ENCODE measurements at regions not wholly inside any gene's neighbourhood (a gene's known extent, or its start where the extent isn't known, plus 50 kb on each side); places are given as distances from the start of the nearest gene placed in this dataset.

DNA sequence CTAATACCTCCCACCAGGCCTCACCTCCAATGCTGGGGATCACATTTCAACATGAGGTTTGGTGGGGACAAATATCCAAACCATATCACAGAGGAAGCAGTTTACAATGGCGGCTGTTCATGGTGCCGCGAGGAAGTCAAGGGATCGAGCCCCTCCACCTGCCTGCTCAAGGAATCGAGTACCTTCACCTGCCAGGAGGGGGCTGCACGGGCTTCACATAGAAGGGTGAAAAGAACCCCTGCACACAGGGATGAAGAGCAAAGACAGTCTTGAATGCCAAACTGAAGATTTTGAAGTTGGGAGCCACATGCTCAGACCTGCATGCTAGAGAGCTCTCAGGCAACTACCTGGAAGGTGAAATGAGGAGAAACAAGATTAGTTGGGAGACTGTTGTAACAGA lies 110.3 kb downstream of the KCNF1 start:
- intact Hi-C loops (cut with DNase I; ENCODE audit: low total_unique reads), result no loop called here

GRCh38 chr2:11022591-11023273 lies 111.0 kb downstream of the KCNF1 start:
- TF ChIP-seq, protein P1, sequence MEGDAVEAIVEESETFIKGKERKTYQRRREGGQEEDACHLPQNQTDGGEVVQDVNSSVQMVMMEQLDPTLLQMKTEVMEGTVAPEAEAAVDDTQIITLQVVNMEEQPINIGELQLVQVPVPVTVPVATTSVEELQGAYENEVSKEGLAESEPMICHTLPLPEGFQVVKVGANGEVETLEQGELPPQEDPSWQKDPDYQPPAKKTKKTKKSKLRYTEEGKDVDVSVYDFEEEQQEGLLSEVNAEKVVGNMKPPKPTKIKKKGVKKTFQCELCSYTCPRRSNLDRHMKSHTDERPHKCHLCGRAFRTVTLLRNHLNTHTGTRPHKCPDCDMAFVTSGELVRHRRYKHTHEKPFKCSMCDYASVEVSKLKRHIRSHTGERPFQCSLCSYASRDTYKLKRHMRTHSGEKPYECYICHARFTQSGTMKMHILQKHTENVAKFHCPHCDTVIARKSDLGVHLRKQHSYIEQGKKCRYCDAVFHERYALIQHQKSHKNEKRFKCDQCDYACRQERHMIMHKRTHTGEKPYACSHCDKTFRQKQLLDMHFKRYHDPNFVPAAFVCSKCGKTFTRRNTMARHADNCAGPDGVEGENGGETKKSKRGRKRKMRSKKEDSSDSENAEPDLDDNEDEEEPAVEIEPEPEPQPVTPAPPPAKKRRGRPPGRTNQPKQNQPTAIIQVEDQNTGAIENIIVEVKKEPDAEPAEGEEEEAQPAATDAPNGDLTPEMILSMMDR (IDR thresholded peaks at IDR 0.05), result no peak
- no peak for TF ChIP-seq POLR2A (IDR thresholded peaks at IDR 0.05)
- Histone ChIP-seq H3K27ac (no peak overlapping the region), H3K36me3 (no peaks in the 10 kb centered on the region), H3K27me3 (no peaks in the 10 kb centered on the region), H3K9me3 (no peaks in the 10 kb centered on the region), H3K4me3 (no peak overlapping the region), H3K4me1 (no peaks in the 10 kb centered on the region)
- intact Hi-C loops (cut with DNase I; ENCODE audit: low total_unique reads), result no loop called here
- no peak for DNase-seq

More for the DNA sequence above, 110.3 kb downstream of the KCNF1 start:
- Histone ChIP-seq H3K27ac (no peak overlapping the region), H3K4me3 (no peak overlapping the region), H3K9me3 (no peaks in the 10 kb centered on the region), H3K4me1 (no peaks in the 10 kb centered on the region), H3K36me3 (no peaks in the 10 kb centered on the region), H3K27me3 (no peaks in the 10 kb centered on the region)
- no peak for TF ChIP-seq POLR2A (IDR thresholded peaks at IDR 0.05)
- TF ChIP-seq, protein P1 (IDR thresholded peaks at IDR 0.05), result no peak
- no peak for DNase-seq

GRCh38 chr2:11023326-11024258 lies 111.9 kb downstream of the KCNF1 start:
- Histone ChIP-seq H3K36me3 (no peaks in the 10 kb centered on the region), H3K9me3 (no peaks in the 10 kb centered on the region), H3K27ac (no peak overlapping the region), H3K4me1 (no peaks in the 10 kb centered on the region), H3K4me3 (no peak overlapping the region), H3K27me3 (no peaks in the 10 kb centered on the region)
- intact Hi-C loops (cut with DNase I; ENCODE audit: low total_unique reads), result no loop called here
- TF ChIP-seq, protein P1 (IDR thresholded peaks at IDR 0.05), result no peak
- TF ChIP-seq POLR2A (IDR thresholded peaks at IDR 0.05), result no peak
- no peak for DNase-seq

- Histone ChIP-seq H3K36me3 (no peaks in the 10 kb centered on the region), H3K4me3 (no peak overlapping the region), H3K9me3 (no peaks in the 10 kb centered on the region), H3K27ac (no peak overlapping the region), H3K27me3 (no peaks in the 10 kb centered on the region), H3K4me1 (no peaks in the 10 kb centered on the region)
- intact Hi-C loops (cut with DNase I; ENCODE audit: low total_unique reads), result no loop called here
- TF ChIP-seq, protein P1 (IDR thresholded peaks at IDR 0.05), result no peak
- no peak for TF ChIP-seq POLR2A (IDR thresholded peaks at IDR 0.05)
- DNase-seq, result no peak
Observed at GRCh38 chr2:11024259-11024645, 112.5 kb downstream of the KCNF1 start.

GRCh38 chr2:11024687-11025086 lies 113.0 kb downstream of the KCNF1 start:
- DNase-seq, result no peak
- H3K27me3 ChIP-seq, result no peaks in the 10 kb centered on the region
- H3K27ac ChIP-seq, result no peak overlapping the region
- H3K36me3 ChIP-seq, result no peaks in the 10 kb centered on the region
- no peak overlapping the region for H3K4me3 ChIP-seq
- no peaks in the 10 kb centered on the region for H3K9me3 ChIP-seq
- H3K4me1 ChIP-seq, result no peaks in the 10 kb centered on the region
- intact Hi-C loops (cut with DNase I; ENCODE audit: low total_unique reads), result no loop called here
- no peak for TF ChIP-seq POLR2A (IDR thresholded peaks at IDR 0.05)
- TF ChIP-seq, protein P1 (IDR thresholded peaks at IDR 0.05), result no peak

Data from uterus (tissue), 3 donors.